Esophagus squamous epithelium (tissue), 4 donors: ENCODE measurements at regions not wholly inside any gene's neighbourhood (a gene's known extent, or its start where the extent isn't known, plus 50 kb on each side); places are given as distances from the start of the nearest gene placed in this dataset.

Experiments used
- CTCF ChIP-seq, 6 experiments: fragments of 450-650 bp in 4 of 6; fragments of 200-600 bp in 2 of 6; sonication (generic) in 2 of 6; IDR thresholded peaks; one replicate each; pipeline ENCODE4 v1.5.1; 2016 to 2019; ENCODE audit warnings: antibody characterized with exemption in 6 of 6, mild to moderate bottlenecking in 4 of 6, moderate library complexity in 4 of 6
- POLR2A ChIP-seq, 4 donors: fragments of 450-650 bp; IDR thresholded peaks; one replicate each; pipeline ENCODE4 v1.6.1; 2017; ENCODE audit warnings: antibody characterized with exemption in 4 of 4, mild to moderate bottlenecking in 4 of 4, moderate library complexity in 3 of 4

- TF ChIP-seq CTCF (IDR thresholded peaks at IDR 0.05) (no peak), POLR2A (IDR thresholded peaks at IDR 0.05) (no peak)
Observed at GRCh38 chr4:182090186-182090585, 153.0 kb upstream of the TENM3 start.
